MM.1S (cell line): ENCODE measurements at regions not wholly inside any gene's neighbourhood (a gene's known extent, or its start where the extent isn't known, plus 50 kb on each side); places are given as distances from the start of the nearest gene placed in this dataset.

Experiments
- DNase-seq: peaks from one replicate; pipeline ENCODE4 v3.0.0-alpha.2; 2015
- H2AFZ ChIP-seq: fragments of 300-600 bp; sonication (generic); 2 replicates; pipeline ENCODE4 v1.6.0; 2016; ENCODE audit warnings: antibody characterized with exemption, low read length
- H3F3A ChIP-seq: fragments of 300-600 bp; sonication (generic); 2 replicates; pipeline ENCODE4 v1.6.1; 2016; ENCODE audit warnings: mild to moderate bottlenecking, antibody characterized with exemption, low read length, moderate library complexity, mixed read lengths; ENCODE audit not compliant: insufficient read depth
- H3K27ac ChIP-seq: fragments of 300-600 bp; sonication (generic); 2 replicates; pipeline ENCODE4 v1.5.1; 2016; ENCODE audit warnings: mild to moderate bottlenecking, low read length
- H3K27me3 ChIP-seq: fragments of 300-600 bp; sonication (generic); replicated peaks from 2 replicates; pipeline ENCODE4 v1.6.0; 2016; ENCODE audit warnings: low read length; ENCODE audit not compliant: insufficient read depth
- H3K36me3 ChIP-seq: fragments of 300-600 bp; sonication (generic); replicated peaks from 2 replicates; pipeline ENCODE4 v1.6.1; 2016; ENCODE audit warnings: mild to moderate bottlenecking, low read length, mixed read lengths; ENCODE audit not compliant: insufficient read depth
- H3K4me1 ChIP-seq: fragments of 300-600 bp; sonication (generic); 2 replicates; pipeline ENCODE4 v1.6.1; 2016; ENCODE audit warnings: low read length, mixed read lengths
- H3K4me2 ChIP-seq: fragments of 300-600 bp; sonication (generic); 2 replicates; pipeline ENCODE4 v1.6.0; 2016; ENCODE audit warnings: low read depth, low read length
- H3K4me3 ChIP-seq: fragments of 300-600 bp; sonication (generic); 2 replicates; pipeline ENCODE4 v1.5.1; 2016; ENCODE audit warnings: low read length, mixed read lengths
- H3K79me2 ChIP-seq: fragments of 300-600 bp; sonication (generic); 2 replicates; pipeline ENCODE4 v1.6.1; 2016; ENCODE audit warnings: mixed run types, low read length, mixed read lengths
- H3K9ac ChIP-seq: fragments of 300-600 bp; sonication (generic); 2 replicates; pipeline ENCODE4 v1.6.1; 2016; ENCODE audit warnings: low read length, mixed read lengths
- H3K9me2 ChIP-seq: fragments of 300-600 bp; sonication (generic); replicated peaks from 2 replicates; pipeline ENCODE4 v1.6.1; 2016; ENCODE audit warnings: mild to moderate bottlenecking, low read length, mixed read lengths; ENCODE audit not compliant: insufficient read depth
- H3K9me3 ChIP-seq: fragments of 300-600 bp; sonication (generic); replicated peaks from 2 replicates; pipeline ENCODE4 v1.6.1; 2016; ENCODE audit warnings: mild to moderate bottlenecking, low read length, mixed read lengths; ENCODE audit not compliant: insufficient read depth
- H4K20me1 ChIP-seq: fragments of 300-600 bp; sonication (generic); 2 replicates; pipeline ENCODE4 v1.6.1; 2016; ENCODE audit warnings: mild to moderate bottlenecking, low read length, moderate library complexity, mixed read lengths; ENCODE audit not compliant: insufficient read depth
- EZH2 ChIP-seq: fragments of 300-600 bp; sonication (generic); optimal IDR thresholded peaks from 2 replicates; pipeline ENCODE3; 2017; ENCODE audit warnings: low read depth, mild to moderate bottlenecking, antibody characterized with exemption, low read length, mixed read lengths
- EZH2phosphoT487 ChIP-seq: fragments of 300-600 bp; sonication (generic); IDR thresholded peaks from 2 replicates; pipeline ENCODE4 v1.6.1; 2018; ENCODE audit warnings: antibody characterized with exemption, low read length
- TF ChIP-seq, protein P1 (sequence below): fragments of 300-600 bp; sonication (generic); IDR thresholded peaks from 2 replicates; pipeline ENCODE4 v1.5.1; 2016; ENCODE audit warnings: antibody characterized with exemption, low read length, mixed read lengths

DNA sequence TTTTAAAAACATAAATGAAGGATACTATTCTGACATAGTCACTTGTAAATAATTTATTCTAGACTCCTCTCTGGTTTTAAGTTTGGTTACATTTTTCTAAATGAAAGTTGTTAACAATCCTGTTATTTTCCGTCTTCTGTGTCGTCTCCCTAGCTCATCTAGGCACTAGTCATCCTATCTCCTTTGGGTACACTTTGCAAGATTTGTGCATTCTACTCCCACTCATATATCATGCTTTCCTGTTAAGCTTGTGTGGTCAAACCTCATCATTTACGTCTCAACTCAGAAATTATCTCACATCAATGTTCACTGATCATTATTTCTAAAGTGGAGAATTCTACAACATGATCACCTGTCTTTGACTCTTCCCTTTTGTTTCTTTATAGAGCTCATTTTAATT is 658.7 kb downstream of the TLL1 start:
- H3K79me2 ChIP-seq: no peaks in the 10 kb centered on the region
- H3K4me2 ChIP-seq: no peak overlapping the region
- no peak overlapping the region for H2AFZ ChIP-seq
- no peaks in the 10 kb centered on the region for H4K20me1 ChIP-seq
- H3K27ac ChIP-seq: no peak overlapping the region
- no peak overlapping the region for H3K9ac ChIP-seq
- no peaks in the 10 kb centered on the region for H3K36me3 ChIP-seq
- H3K9me3 ChIP-seq: no peaks in the 10 kb centered on the region
- no peak overlapping the region for H3K4me3 ChIP-seq
- no peaks in the 10 kb centered on the region for H3K27me3 ChIP-seq
- no peak for DNase-seq
- H3K4me1 ChIP-seq: no peaks in the 10 kb centered on the region
- H3K9me2 ChIP-seq: no peaks in the 10 kb centered on the region
- TF ChIP-seq EZH2 (no peak), EZH2phosphoT487 (no peak)
- TF ChIP-seq, protein P1, sequence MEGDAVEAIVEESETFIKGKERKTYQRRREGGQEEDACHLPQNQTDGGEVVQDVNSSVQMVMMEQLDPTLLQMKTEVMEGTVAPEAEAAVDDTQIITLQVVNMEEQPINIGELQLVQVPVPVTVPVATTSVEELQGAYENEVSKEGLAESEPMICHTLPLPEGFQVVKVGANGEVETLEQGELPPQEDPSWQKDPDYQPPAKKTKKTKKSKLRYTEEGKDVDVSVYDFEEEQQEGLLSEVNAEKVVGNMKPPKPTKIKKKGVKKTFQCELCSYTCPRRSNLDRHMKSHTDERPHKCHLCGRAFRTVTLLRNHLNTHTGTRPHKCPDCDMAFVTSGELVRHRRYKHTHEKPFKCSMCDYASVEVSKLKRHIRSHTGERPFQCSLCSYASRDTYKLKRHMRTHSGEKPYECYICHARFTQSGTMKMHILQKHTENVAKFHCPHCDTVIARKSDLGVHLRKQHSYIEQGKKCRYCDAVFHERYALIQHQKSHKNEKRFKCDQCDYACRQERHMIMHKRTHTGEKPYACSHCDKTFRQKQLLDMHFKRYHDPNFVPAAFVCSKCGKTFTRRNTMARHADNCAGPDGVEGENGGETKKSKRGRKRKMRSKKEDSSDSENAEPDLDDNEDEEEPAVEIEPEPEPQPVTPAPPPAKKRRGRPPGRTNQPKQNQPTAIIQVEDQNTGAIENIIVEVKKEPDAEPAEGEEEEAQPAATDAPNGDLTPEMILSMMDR: no peak
- no peaks in the 10 kb centered on the region for H3F3A ChIP-seq

DNA sequence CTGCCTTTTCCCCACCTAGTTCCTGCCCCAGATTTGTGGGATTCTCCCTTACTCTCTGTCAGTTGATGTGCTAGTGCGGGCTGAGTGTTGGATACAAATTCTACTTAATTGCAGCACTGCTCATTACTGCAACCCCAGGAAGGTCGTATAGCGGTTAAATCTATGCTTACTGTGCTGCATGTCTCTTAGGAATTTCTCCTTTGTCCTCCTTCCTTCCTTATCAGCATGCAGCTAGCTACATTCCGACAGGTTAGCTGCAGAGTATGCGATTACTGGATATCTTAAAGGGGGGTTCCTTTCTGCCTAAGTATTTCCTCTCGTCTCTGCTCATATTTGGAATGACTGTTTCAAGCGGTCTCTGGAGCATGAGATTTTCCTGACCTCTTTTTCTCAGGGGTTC is 662.8 kb downstream of the TLL1 start:
- H3F3A ChIP-seq: no peaks in the 10 kb centered on the region
- no peaks in the 10 kb centered on the region for H3K4me1 ChIP-seq
- no peak overlapping the region for H3K4me2 ChIP-seq
- no peak overlapping the region for H3K4me3 ChIP-seq
- H3K79me2 ChIP-seq: no peaks in the 10 kb centered on the region
- H3K9ac ChIP-seq: no peak overlapping the region
- no peaks in the 10 kb centered on the region for H3K27me3 ChIP-seq
- H3K36me3 ChIP-seq: no peaks in the 10 kb centered on the region
- DNase-seq: no peak
- H2AFZ ChIP-seq: no peak overlapping the region
- no peak overlapping the region for H3K27ac ChIP-seq
- no peaks in the 10 kb centered on the region for H3K9me3 ChIP-seq
- TF ChIP-seq EZH2 (no peak), EZH2phosphoT487 (no peak)
- TF ChIP-seq, protein P1: no peak
- H4K20me1 ChIP-seq: no peaks in the 10 kb centered on the region
- no peaks in the 10 kb centered on the region for H3K9me2 ChIP-seq

DNA sequence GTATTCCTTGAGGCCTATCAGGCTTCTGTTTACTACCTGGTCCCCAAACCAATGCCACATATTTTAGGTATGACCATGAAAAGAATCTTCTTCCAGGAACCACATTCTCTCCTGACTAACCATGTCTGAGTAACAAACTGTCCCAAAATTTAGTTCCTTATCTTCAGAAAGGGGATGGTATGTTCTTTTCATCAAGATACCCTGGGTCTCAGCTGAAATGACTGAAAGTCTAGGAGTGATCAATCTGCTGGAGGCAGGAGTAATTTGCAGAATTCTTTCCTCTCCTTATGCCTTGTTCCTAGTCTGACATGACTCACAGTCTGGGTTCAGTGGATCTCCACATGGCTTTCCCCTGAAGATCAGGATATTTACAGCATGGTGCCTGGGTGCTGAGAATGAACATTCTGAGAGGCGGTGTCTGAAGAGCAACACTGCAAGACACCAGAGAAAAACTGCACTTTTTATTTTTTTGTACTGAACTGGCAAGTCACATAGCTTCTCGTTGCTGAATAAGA is 665.5 kb downstream of the TLL1 start:
- Histone ChIP-seq H3K27me3 (no peaks in the 10 kb centered on the region), H3K79me2 (no peaks in the 10 kb centered on the region), H4K20me1 (no peaks in the 10 kb centered on the region), H3K4me3 (no peak overlapping the region), H3K4me2 (no peak overlapping the region), H3F3A (no peaks in the 10 kb centered on the region), H3K36me3 (no peaks in the 10 kb centered on the region), H3K27ac (no peak overlapping the region), H3K9me2 (no peaks in the 10 kb centered on the region), H3K9ac (no peak overlapping the region), H3K9me3 (no peaks in the 10 kb centered on the region), H3K4me1 (no peaks in the 10 kb centered on the region), H2AFZ (no peak overlapping the region)
- DNase-seq: no peak
- TF ChIP-seq EZH2phosphoT487 (no peak), EZH2 (no peak)
- TF ChIP-seq, protein P1: no peak
